DMS153 treated with DMSO at 0.1 percent for 48 hours (cell line): ENCODE measurements at regions not wholly inside any gene's neighbourhood (a gene's known extent, or its start where the extent isn't known, plus 50 kb on each side); places are given as distances from the start of the nearest gene placed in this dataset.
"Not testable (repeated sequence)": the region's sequence is repeated elsewhere in the genome, so short reads cannot be mapped to it uniquely, and the experiment has no call there.

Experiments used
- DNase-seq: peaks from one replicate; lab custom pipeline; 2025; ENCODE audit not compliant: unreplicated experiment; lab: John Stamatoyannopoulos, UW

GRCh38 chr2:236346366-236346765 is 82.2 kb upstream of the ASB18 start:
- DNase-seq, result no peak

- DNase-seq, result no peak
Observed at GRCh38 chr2:236348279-236348678, 84.1 kb upstream of the ASB18 start.

DNA sequence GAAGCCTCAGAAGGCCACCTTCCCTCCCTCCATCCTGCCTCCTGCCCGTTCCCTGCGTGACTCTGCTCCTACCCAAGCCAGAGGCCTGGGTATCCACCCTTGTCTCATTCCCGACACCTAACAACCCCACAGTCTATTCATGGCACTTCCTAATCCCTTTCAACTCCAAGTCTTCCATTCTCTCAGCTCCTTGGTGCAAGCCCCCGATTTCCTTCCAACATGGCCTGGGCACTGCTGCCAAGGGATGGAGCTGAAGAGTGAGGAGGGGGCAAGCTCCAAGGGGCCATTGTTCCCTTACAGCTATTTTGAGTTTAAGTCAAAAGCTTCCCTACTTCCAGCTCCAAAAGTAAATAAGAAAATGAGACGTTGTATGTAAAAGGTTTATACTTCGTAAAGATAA is 84.8 kb upstream of the ASB18 start:
- DNase-seq, result no peak

GRCh38 chr2:236350426-236350825 is 86.2 kb upstream of the ASB18 start:
- no peak for DNase-seq

- no peak for DNase-seq
Observed at GRCh38 chr2:236351966-236352525, 87.8 kb upstream of the ASB18 start.

GRCh38 chr2:236352761-236353593 is 88.8 kb upstream of the ASB18 start:
- peak; percentile 46 for DNase-seq

DNA sequence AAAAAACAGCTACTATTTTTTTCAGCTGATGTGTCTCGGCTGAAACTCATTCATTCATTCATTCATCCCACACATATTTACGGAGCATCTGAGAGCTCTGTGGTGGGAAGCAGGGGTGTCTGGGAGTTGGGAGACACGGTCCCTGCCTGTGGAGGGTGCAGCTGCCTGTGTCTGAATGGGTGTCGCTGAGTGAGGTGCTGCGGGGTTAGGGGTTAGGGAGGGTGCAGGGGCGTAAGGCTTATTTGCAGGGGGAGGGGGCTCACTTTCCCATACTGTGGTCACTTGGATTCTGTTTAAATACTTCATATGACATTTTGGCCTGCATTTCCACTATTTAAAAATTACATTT is 89.4 kb upstream of the ASB18 start:
- no peak for DNase-seq

DNA sequence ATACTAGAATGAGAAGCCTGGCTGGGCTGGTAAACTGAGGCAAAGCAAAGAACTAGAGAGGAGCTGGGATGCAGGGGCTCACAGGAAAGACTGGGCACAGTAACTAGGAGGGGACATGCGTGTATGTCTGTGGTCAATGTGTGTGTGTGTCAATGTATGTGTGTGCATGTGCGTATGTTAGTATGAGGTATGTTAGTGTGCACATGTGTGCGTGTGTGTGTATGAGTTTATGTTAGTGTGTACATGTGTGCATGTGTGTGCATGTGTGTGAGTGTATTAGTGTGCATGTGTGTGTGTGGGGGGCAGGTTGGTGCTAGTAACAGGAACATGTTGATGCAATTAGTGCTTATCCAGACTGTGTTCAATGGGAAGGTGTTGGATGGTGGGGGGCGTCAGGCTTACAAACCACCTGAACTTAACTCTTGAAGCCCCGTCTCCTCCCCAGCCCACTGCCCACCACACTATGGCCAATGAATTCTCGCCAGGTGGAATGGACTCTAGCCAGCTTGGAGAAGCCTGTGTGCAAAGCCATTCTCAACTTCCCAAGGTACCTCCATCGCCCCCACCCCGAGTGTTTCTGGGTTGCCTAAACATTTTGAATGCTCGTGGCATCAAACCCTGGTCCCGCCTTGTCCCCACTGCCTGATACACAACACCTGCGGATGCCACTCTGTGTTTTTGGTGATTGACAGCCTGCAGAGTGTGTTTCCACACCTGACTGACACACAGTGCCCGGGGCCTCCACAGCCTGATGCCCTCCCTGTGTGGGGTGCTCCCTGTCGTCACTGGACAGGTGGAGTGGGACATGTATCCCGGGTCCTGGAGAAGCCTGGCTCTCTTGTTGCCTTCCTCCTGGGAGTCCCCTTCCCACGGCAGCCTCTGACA is 90.1 kb upstream of the ASB18 start:
- no peak for DNase-seq

- no peak for DNase-seq
Observed at GRCh38 chr2:236354973-236355595, 90.9 kb upstream of the ASB18 start.

DNA sequence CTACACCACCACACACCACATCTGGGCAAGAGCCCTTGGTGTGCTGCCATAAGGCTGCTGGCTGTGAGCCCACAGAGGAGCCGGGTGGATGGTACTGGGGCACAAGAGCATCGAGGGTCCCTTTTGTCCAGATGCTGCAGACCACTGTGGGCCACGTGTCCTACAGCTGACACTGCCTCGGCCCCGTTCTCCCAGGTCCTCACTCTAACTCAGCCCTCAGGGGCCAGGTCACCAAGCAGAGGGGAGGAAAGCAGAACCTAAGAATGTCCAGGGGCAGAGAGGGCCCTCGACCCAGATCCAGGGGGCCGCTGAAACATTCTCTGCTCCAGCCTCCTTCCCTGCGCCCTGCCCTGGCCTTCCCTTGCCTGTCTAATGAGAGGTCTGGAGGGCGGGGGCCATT is 91.7 kb upstream of the ASB18 start:
- no peak for DNase-seq

- not testable (repeated sequence) for DNase-seq
Observed at GRCh38 chr2:236356321-236356720, 92.1 kb upstream of the ASB18 start.

DNA sequence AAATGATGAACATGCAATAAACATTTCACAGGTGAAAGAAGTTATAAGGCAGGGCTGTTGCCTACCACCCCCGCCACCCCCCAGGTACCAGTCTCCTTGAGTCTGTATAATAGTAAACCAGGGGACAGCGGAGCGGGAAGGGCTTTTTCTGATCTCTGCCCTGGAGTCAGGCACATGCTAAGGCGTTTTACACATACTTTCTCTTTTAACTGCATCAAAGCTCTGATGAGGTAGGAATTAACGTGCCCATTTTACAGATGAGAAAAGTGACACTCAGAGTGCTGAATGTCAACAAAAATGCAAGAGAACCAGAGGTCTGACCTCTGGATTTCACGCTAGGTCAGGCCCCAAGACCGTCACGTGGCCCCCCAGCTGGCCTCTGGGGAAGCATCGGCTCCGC is 94.3 kb upstream of the ASB18 start:
- DNase-seq, result not testable (repeated sequence)

DNA sequence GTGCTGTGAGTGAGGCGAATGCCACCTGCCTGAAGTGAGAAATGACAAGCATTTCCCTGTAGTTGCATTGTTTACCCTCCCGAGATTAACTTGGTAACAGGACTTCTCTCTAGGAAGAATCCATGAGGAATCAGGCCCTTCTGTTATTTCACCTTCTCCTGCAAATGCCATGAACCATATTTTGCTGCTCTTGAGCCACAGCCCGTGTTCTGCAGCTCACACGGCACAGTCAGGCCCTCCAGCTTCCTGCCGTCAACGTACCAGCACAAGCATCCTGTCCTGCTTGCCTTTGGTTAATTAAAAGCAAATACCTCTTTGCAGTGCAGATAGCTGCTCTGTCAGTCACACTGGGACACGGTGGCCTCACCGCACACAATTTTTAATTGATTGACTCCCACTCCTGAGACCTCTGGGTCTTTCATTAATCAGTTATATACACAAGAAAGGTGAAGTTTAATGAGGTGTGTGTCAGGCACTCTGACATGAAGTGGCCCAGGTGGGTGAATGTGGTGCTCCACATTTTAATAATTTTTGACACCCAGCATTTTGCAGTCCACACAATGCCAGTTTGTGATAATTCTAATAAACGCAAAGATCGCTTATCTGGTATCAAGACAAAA is 95.3 kb upstream of the ASB18 start:
- DNase-seq, result peak; percentile 37

DNA sequence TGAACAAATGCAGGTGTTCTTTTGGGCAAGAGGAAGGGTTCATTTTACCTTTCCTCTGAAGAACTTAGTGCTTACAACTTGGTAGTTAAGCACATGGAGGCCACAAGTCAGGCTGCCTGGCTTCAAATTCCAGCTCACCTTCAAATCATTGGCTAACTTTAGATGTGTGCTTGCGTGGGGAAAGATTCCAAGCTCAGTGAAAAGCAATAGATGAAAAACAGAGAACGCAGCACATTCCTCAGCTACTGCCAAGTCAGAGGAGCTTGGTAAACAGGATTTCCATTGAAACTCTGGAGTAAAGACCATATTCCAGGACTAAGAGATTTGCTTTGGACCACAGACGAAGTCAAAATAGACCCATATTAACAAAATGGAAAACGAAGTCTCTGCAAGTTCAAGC is 96.3 kb upstream of the ASB18 start:
- DNase-seq, result no peak

- no peak for DNase-seq
Observed at GRCh38 chr2:236363711-236364277, 99.6 kb upstream of the ASB18 start.

GRCh38 chr2:236365258-236366048 is 101.2 kb upstream of the ASB18 start:
- no peak for DNase-seq

DNA sequence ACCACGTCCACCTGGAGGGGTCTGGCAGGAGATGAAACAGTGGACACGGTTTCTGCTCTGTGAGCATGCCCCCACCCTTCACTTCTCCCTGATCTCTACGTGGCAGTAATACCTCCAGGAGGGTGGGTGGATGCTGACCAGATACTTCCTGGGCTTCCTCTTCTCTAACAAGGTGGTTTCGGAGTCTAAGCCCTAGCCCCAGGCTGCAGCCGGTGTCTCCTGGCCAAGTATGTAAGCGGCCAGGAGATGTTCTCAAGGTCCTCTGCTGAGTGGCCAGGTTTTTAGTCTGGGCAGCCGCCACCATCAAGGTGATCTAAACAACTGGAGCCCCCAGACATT is 101.8 kb upstream of the ASB18 start:
- no peak for DNase-seq

DNA sequence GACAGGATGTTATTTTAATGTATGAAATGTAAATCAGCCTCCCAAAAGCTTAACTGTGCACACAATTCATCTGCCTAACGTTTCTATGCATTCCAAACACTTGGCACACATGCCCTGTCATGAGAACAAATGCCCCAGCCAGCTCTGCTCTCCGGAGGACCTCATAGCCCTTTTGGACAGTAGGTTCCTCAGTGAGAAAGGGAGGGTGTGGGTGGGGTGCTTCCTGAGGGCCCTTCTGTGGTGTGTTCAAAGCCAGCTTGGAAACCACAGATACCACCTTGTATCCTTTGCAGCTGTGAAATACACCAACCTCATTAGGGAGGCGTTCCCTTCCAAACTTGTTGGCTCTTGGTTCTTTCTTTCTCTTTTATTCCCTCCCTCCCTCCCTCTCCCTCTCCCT is 102.2 kb upstream of the ASB18 start:
- DNase-seq, result no peak

GRCh38 chr2:236367506-236368289 is 103.5 kb upstream of the ASB18 start:
- no peak for DNase-seq
